Right cardiac atrium (tissue), 5 donors: ENCODE measurements at regions not wholly inside any gene's neighbourhood (a gene's known extent, or its start where the extent isn't known, plus 50 kb on each side); places are given as distances from the start of the nearest gene placed in this dataset.
"Not testable (repeated sequence)": the region's sequence is repeated elsewhere in the genome, so short reads cannot be mapped to it uniquely, and the experiment has no call there.

Source experiments
- ATAC-seq, 2 donors: fragments of 200-7000 bp; cut with Tn5 transposase; one replicate each; pipeline versions ENCODE4 v1.8.0 to v1.9.1; 2020; ENCODE audit warnings: moderate library complexity in 2 of 2, mild to moderate bottlenecking in 1 of 2
- DNase-seq, 3 donors: peaks; one replicate each; pipeline ENCODE4 v3.0.0-alpha.2; 2020
- H3K27ac ChIP-seq: one replicate; pipeline ENCODE4 v1.5.1; 2013; ENCODE audit warnings: mild to moderate bottlenecking, low read length, control low read depth, moderate library complexity
- H3K27me3 ChIP-seq: one replicate; pipeline ENCODE4 v1.6.1; 2013; ENCODE audit not compliant: control insufficient read depth, insufficient read depth
- H3K4me1 ChIP-seq: one replicate; pipeline ENCODE4 v1.6.1; 2013; ENCODE audit warnings: low read length; ENCODE audit not compliant: control insufficient read depth, insufficient read depth
- H3K4me3 ChIP-seq: one replicate; pipeline ENCODE4 v1.5.1; 2013; ENCODE audit warnings: low read length, control low read depth
- H3K9me3 ChIP-seq: one replicate; pipeline ENCODE4 v1.6.1; 2013; ENCODE audit warnings: low read length; ENCODE audit not compliant: control insufficient read depth
- WGBS: extraction: QIAGEN DNeasy Blood & Tissue Kit; methylation state at CpG from one replicate; pipeline ENCODE4 v1.1.7; 2013; 5-methylcytosine and 5-hydroxymethylcytosine counted together
- intact Hi-C, 4 donors: fragments of 100-400 bp; cut with DNase I; formaldehyde crosslinking; loops; one replicate each; pipeline versions ENCODE4 v1.11.0 to v1.14.0; 2022 to 2023
- donor health status: healthy with polysubstance abuse.
- donor health status: DM: no; HTN: yes; CAD: no.
- donor health status: DM: no; HTN: no; CAD: no.
- donor health status: DM: no; HTN: yes; CAD: no; lungs with severe emphysema.
- donor health status: DM: yes; HTN: yes; CAD: no.

DNA sequence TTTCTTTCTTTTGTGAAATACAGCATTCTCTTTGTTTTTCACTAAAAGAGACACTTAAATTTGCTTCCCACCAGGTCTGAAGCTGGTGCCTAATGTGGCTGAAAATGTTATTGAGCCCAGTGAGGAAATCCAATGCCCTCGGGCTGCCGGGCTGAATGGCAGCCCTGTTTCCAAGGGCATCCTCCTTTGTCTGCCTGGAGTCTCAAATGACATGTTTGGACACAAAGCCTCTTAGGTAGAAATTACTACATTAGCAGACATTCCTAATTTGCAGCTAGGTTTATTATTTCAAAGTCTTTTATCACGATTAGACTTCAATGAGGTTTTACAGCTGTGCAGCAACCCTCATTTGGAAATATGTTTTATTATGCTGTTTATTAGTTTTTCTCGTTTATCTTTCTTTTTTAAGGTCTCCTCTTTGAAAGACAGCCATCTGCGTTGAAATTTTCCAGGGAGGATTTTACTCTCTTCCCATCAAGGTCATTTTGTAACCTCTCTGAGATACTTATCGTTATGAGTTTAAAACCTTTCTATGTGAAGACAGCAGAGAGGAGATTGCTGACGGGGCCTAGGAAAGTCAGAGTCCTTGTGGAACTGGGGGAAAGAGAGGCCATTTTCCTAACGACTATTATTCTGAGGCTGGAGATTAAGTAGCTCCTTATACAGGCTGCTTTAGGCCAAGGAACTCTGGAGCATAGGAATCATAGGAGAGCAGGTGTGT lies 59.0 kb upstream of the ZNF532 start:
- H3K4me3 ChIP-seq = no peak overlapping the region
- no peak for DNase-seq
- intact Hi-C loops = no loop called here
- no peak for ATAC-seq
- H3K9me3 ChIP-seq = no peaks in the 10 kb centered on the region
- no peaks in the 10 kb centered on the region for H3K4me1 ChIP-seq
- H3K27ac ChIP-seq = no peak overlapping the region
- 57% methylated on average over 8 of the region's 8 CpGs for WGBS
- no peaks in the 10 kb centered on the region for H3K27me3 ChIP-seq

DNA sequence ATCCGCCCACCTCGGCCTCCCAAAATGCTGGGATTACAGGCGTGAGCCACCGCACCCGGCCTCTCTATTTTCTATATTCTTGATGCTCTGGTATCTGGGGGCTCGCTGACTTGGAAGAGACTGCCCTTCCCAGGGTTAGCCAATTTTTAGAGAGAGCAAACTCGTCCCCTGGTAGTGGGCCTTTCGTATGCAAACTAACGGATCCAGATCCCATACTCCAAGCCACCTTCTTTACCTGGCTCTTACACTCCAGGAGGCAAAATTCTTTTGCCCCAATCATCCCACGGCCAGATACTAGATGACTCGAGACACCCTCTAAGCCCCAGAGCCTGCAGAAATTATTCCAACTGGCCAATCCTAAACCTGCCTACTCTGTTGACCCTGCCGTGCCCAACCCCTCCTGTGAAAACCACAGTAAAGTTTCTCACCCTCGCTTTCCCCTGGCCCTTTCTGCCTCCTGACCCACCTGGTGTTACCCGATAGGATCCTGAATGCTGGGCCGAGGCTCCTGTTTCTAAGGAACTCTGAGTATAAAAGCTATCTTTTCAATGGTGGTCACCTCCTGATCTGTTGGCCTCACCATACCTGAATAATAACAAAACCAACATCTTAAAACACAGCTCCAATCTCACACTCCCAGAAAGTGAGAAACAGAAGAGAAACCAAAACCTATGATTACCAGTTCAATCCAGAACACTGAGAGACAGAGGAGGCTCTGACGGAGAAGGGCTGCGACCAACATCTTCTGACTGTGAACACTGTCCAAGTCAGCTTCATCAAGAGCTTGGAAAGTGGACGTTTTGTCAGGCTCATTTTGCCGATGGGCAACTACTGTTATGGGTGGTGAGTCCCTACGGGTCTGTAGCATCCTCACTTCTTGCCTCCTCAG lies 57.6 kb upstream of the ZNF532 start:
- intact Hi-C loops = no loop called here
- Histone ChIP-seq H3K9me3 (no peaks in the 10 kb centered on the region), H3K4me3 (no peak overlapping the region), H3K4me1 (no peaks in the 10 kb centered on the region), H3K27me3 (no peaks in the 10 kb centered on the region), H3K27ac (no peak overlapping the region)
- no peak for DNase-seq
- ATAC-seq = no peak
- WGBS = 95% methylated on average over 20 of the region's 20 CpGs

DNA sequence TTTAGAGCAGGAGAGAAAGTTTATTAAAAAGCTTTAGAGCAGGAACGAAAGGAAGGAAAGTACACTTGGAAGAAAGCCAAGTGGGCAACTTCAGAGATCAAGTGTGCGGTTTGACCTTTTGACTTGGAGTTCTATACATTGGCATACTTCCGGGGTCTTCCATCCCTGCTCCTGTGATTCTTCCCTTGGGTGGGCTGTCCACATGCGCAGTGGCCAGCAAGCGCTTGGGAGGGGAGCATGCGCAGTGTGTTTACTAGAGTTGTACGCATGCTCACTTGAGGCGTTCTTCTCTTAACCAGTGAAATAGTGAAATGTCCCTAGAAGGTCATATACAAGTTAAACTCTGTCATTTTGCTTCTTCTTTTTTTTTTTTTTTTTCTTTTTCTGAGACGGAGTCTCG lies 56.9 kb upstream of the ZNF532 start:
- no peak for ATAC-seq
- Histone ChIP-seq H3K27ac (no peak overlapping the region), H3K27me3 (no peaks in the 10 kb centered on the region), H3K4me3 (no peak overlapping the region), H3K4me1 (no peaks in the 10 kb centered on the region), H3K9me3 (no peaks in the 10 kb centered on the region)
- DNase-seq = no peak
- intact Hi-C loops = no loop called here
- 90% methylated on average over 10 of the region's 10 CpGs for WGBS

DNA sequence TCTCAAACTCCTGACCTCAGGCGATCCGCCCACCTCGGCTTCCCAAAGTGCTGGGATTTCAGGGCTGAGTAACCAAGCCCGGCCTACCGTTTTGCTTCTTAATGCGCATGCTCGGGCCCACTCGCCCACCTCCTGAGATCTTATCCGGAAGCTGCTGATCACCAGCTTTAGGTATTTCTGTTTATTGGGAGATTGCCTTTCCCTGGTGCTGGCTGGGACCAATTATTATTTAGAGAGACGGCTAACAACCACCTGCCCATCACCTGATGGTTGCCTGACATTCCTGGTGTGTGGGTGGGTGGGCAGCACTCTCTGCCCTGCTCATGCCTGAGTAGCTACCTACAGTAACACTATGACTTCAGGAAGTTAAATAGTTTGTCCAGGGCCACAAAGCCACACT lies 56.3 kb upstream of the ZNF532 start:
- intact Hi-C loops = no loop called here
- no peak overlapping the region for H3K4me3 ChIP-seq
- H3K27ac ChIP-seq = no peak overlapping the region
- no peaks in the 10 kb centered on the region for H3K9me3 ChIP-seq
- no peaks in the 10 kb centered on the region for H3K27me3 ChIP-seq
- no peak for ATAC-seq
- H3K4me1 ChIP-seq = no peaks in the 10 kb centered on the region
- no peak for DNase-seq
- WGBS = 93% methylated on average over 10 of the region's 10 CpGs

DNA sequence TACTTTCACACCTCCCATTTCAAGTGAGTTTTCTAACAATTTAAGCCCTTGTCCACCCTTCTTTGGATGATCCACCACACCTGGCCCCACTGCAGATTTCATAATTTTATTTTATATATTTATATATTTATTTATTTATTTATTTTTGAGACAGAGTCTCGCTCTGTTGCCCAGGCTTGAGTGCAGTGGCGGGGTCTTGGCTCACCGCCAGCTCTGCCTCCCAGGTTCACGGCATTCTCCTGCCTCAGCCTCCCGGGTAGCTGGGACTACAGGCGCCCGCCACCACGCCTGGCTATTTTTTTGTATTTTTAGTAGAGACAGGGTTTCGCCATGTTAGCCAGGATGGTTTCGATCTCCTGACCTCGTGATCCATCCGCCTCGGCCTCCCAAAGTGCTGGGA lies 52.8 kb upstream of the ZNF532 start:
- H3K27ac ChIP-seq, H3K4me3 ChIP-seq, H3K4me1 ChIP-seq, ATAC-seq, DNase-seq, H3K27me3 ChIP-seq, intact Hi-C loops, H3K9me3 ChIP-seq: not testable (repeated sequence)
- 95% methylated on average over 13 of the region's 13 CpGs for WGBS

DNA sequence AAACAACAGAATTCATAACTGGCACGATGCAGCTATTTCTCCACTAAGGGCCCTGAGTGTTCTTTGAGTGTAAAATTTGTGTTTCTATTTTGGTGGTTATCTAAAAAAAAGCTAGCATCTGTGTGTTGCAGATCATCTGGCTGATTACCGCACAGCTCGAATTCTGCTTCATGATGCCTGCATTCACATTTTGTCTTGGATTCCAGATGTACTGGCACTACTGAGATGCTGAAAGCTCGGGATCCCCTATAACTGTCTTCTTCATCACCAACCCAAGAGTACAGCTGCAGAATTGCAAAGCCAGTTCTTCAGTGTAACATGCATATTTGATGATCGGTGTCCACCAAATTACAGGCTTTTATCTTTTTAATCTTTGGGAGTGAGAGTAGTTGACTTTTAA lies 51.6 kb upstream of the ZNF532 start:
- 80% methylated on average over 5 of the region's 5 CpGs for WGBS
- no peaks in the 10 kb centered on the region for H3K4me1 ChIP-seq
- no peak overlapping the region for H3K4me3 ChIP-seq
- no peak for DNase-seq
- ATAC-seq = no peak
- intact Hi-C loops = no loop called here
- H3K27me3 ChIP-seq = no peaks in the 10 kb centered on the region
- no peak overlapping the region for H3K27ac ChIP-seq
- H3K9me3 ChIP-seq = no peaks in the 10 kb centered on the region

DNA sequence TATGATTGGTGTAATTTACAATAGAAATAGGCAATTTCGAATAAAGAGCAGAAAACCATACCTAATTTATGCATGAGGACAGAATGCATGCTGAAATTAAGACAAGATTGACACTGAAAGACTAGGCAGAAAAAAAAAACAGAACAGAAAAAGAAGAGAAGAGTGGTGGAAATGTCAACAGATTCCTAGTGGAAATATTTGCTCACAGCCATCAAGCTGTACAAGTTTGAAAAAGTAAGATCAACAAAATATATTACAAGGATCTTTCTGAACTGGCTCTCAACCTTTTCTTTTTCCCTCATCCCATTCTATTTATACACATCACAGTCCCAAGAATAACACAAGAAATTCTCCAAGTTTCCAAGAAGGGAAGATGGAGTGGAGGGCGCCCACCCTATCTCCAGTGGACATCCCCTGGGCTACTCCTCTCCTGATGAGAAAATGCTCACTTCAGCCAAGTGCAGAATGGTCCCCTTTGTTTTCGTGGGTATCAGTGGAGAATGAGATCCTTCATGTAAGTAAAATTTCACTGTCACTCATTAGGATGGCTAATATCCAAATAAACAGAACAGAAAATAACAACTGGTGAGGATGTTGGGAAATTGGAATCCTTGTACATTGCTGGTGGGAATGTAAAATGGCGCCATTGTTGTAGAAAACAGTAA lies 51.0 kb upstream of the ZNF532 start:
- intact Hi-C loops = no loop called here
- 55% methylated on average over 4 of the region's 4 CpGs for WGBS
- no peak overlapping the region for H3K27ac ChIP-seq
- no peaks in the 10 kb centered on the region for H3K27me3 ChIP-seq
- no peaks in the 10 kb centered on the region for H3K9me3 ChIP-seq
- H3K4me3 ChIP-seq = no peak overlapping the region
- H3K4me1 ChIP-seq = no peaks in the 10 kb centered on the region
- peak in 1 of 2 donors; percentile 14 for ATAC-seq
- no peak for DNase-seq

DNA sequence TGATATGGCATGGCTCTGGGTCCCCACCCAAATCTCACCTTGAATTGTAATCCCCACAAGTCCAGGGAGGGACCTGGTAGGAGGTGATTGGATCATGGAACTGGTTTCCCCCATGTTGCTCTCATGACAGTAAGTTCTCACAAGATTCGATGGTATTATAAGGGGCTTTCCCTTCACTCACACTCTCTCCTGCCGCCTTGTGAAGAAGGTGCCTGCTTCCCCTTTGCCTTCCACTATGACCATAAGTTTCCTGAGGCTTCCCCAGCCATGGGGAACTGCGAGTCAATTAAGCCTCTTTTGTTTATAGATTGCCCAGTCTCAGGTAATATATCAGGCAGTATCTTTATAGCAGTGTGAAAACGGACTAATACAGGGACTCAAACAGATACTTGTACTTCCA lies 50.4 kb upstream of the ZNF532 start:
- no peaks in the 10 kb centered on the region for H3K4me1 ChIP-seq
- H3K27ac ChIP-seq = no peak overlapping the region
- no peaks in the 10 kb centered on the region for H3K27me3 ChIP-seq
- 82% methylated on average over 4 of the region's 4 CpGs for WGBS
- H3K9me3 ChIP-seq = no peaks in the 10 kb centered on the region
- no peak for DNase-seq
- no peak overlapping the region for H3K4me3 ChIP-seq
- intact Hi-C loops = no loop called here
- ATAC-seq = no peak
